ENCODE measurements at regions not wholly inside any gene's neighbourhood (a gene's known extent, or its start where the extent isn't known, plus 50 kb on each side); places are given as distances from the start of the nearest gene placed in this dataset.
"Not testable (repeated sequence)": the region's sequence is repeated elsewhere in the genome, so short reads cannot be mapped to it uniquely, and the experiment has no call there.

GRCh38 chr9:80796632-80797031, 892.7 kb downstream of the TLE1 start:
- no peak for DNase-seq

- DNase-seq = no peak
Measured at GRCh38 chr9:80794197-80794596, 895.1 kb downstream of the TLE1 start.

- no peak for DNase-seq
Measured at GRCh38 chr9:80793706-80794105, 895.6 kb downstream of the TLE1 start.

GRCh38 chr9:80792726-80793125, 896.6 kb downstream of the TLE1 start:
- no peak for DNase-seq

- DNase-seq = no peak
Measured at GRCh38 chr9:80791836-80792235, 897.5 kb downstream of the TLE1 start.

- DNase-seq = no peak
Measured at GRCh38 chr9:80790764-80791163, 898.6 kb downstream of the TLE1 start.

GRCh38 chr9:80789831-80790230, 899.5 kb downstream of the TLE1 start:
- DNase-seq = no peak

- DNase-seq = no peak
Measured at GRCh38 chr9:80787636-80788035, 901.7 kb downstream of the TLE1 start.

- DNase-seq = no peak
Measured at GRCh38 chr9:80784647-80785046, 904.7 kb downstream of the TLE1 start.

- DNase-seq = no peak
Measured at GRCh38 chr9:80775971-80776370, 913.4 kb downstream of the TLE1 start.

GRCh38 chr9:80775530-80775929, 913.8 kb downstream of the TLE1 start:
- no peak for DNase-seq

GRCh38 chr9:80771555-80772347, 917.6 kb downstream of the TLE1 start:
- no peak for DNase-seq

- DNase-seq = no peak
Measured at GRCh38 chr9:80763536-80763935, 925.8 kb downstream of the TLE1 start.

GRCh38 chr9:80755586-80755985, 933.8 kb downstream of the TLE1 start:
- no peak for DNase-seq

- DNase-seq = not testable (repeated sequence)
Measured at GRCh38 chr9:80747056-80747455, 942.3 kb downstream of the TLE1 start.

- DNase-seq = no peak
Measured at GRCh38 chr9:80732506-80732905, 956.8 kb downstream of the TLE1 start.

- no peak for DNase-seq
Measured at GRCh38 chr9:80720579-80720978, 968.8 kb downstream of the TLE1 start.

- no peak for DNase-seq
Measured at GRCh38 chr9:80707120-80707519, 982.2 kb downstream of the TLE1 start.

- no peak for DNase-seq
Measured at GRCh38 chr9:80701061-80701460, 988.3 kb downstream of the TLE1 start.

- no peak for DNase-seq
Measured at GRCh38 chr9:80699511-80699998, 989.8 kb downstream of the TLE1 start.

- no peak for DNase-seq
Measured at GRCh38 chr9:80698725-80699410, 990.5 kb downstream of the TLE1 start.

GRCh38 chr9:80692751-80693150, 996.6 kb downstream of the TLE1 start:
- no peak for DNase-seq

- no peak for DNase-seq
Measured at GRCh38 chr9:80691229-80691628, 998.1 kb downstream of the TLE1 start.

GRCh38 chr9:80690349-80690939, 998.9 kb downstream of the TLE1 start:
- peak; percentile 6 to 15 for DNase-seq

Data from Kasumi-1 (cell line).